Loucy (cell line): ENCODE measurements at regions not wholly inside any gene's neighbourhood (a gene's known extent, or its start where the extent isn't known, plus 50 kb on each side); places are given as distances from the start of the nearest gene placed in this dataset.

Source experiments
- H2AFZ ChIP-seq: fragments of 200-600 bp; sonication (generic); 2 replicates; pipeline ENCODE4 v1.6.0; 2016; ENCODE audit warnings: antibody characterized with exemption, mild to moderate bottlenecking, low read length, moderate library complexity
- H3F3A ChIP-seq: fragments of 200-600 bp; 2 replicates; pipeline ENCODE4 v1.6.0; 2016; ENCODE audit warnings: antibody characterized with exemption, low read depth, mild to moderate bottlenecking
- H3K27me3 ChIP-seq: fragments of 200-600 bp; sonication (generic); 2 replicates; pipeline ENCODE4 v1.6.1; 2014; ENCODE audit warnings: low read length, mild to moderate bottlenecking; ENCODE audit not compliant: insufficient read depth, poor library complexity, severe bottlenecking
- H3K36me3 ChIP-seq: fragments of 200-600 bp; sonication (generic); 2 replicates; pipeline ENCODE4 v1.6.1; 2016; ENCODE audit warnings: low read length; ENCODE audit not compliant: insufficient read depth
- H3K4me1 ChIP-seq: fragments of 200-600 bp; sonication (generic); 2 replicates; pipeline ENCODE4 v1.5.1; 2014; ENCODE audit warnings: low read length, mild to moderate bottlenecking; ENCODE audit not compliant: insufficient read depth, poor library complexity, severe bottlenecking
- H3K4me2 ChIP-seq: fragments of 200-600 bp; sonication (generic); 2 replicates; pipeline ENCODE4 v1.6.0; 2014; ENCODE audit warnings: antibody characterized with exemption, low read length, low read depth, mild to moderate bottlenecking; ENCODE audit not compliant: poor library complexity, severe bottlenecking
- H3K4me3 ChIP-seq: fragments of 200-600 bp; sonication (generic); 2 replicates; pipeline ENCODE4 v1.5.1; 2014; ENCODE audit warnings: low read length, mild to moderate bottlenecking, mixed read lengths; ENCODE audit not compliant: poor library complexity, severe bottlenecking
- H3K79me2 ChIP-seq: fragments of 200-600 bp; sonication (generic); 2 replicates; pipeline ENCODE4 v1.6.1; 2014; ENCODE audit warnings: low read length; ENCODE audit not compliant: insufficient read depth
- H3K9ac ChIP-seq: fragments of 200-600 bp; sonication (generic); 2 replicates; pipeline ENCODE4 v1.6.0; 2014; ENCODE audit warnings: mild to moderate bottlenecking, low read depth, low read length, moderate library complexity; ENCODE audit not compliant: poor library complexity, severe bottlenecking
- H3K9me2 ChIP-seq: fragments of 200-600 bp; sonication (generic); replicated peaks from 2 replicates; pipeline ENCODE4 v1.6.1; 2016; ENCODE audit warnings: low read depth, low read length, mixed read lengths
- H3K9me3 ChIP-seq: fragments of 200-600 bp; sonication (generic); 2 replicates; pipeline ENCODE4 v1.6.1; 2014; ENCODE audit warnings: mild to moderate bottlenecking, antibody characterized with exemption, low read length, low read depth; ENCODE audit not compliant: insufficient read depth
- H4K20me1 ChIP-seq: fragments of 200-600 bp; sonication (generic); 2 replicates; pipeline ENCODE4 v1.6.0; 2014; ENCODE audit warnings: antibody characterized with exemption, low read length, mild to moderate bottlenecking; ENCODE audit not compliant: insufficient read depth, poor library complexity, severe bottlenecking
- EZH2phosphoT487 ChIP-seq: fragments of 200-600 bp; IDR thresholded peaks from 2 replicates; pipeline ENCODE4 v1.6.1; 2018; ENCODE audit warnings: antibody characterized with exemption, mild to moderate bottlenecking, moderate library complexity, borderline replicate concordance
- TF ChIP-seq, protein P1 (sequence below): fragments of 200-600 bp; sonication (generic); conservative IDR thresholded peaks from 2 replicates; pipeline ENCODE4 v1.5.1; 2014; ENCODE audit warnings: mild to moderate bottlenecking, antibody characterized with exemption, low read length

GRCh38 chr5:165863239-165863638, 2357.8 kb downstream of the MAT2B start:
- peaks cover 18% of the 10 kb centered on the region for H3K4me1 ChIP-seq
- H3K79me2 ChIP-seq = no peaks in the 10 kb centered on the region
- no peaks in the 10 kb centered on the region for H3K27me3 ChIP-seq
- TF ChIP-seq, protein P1, sequence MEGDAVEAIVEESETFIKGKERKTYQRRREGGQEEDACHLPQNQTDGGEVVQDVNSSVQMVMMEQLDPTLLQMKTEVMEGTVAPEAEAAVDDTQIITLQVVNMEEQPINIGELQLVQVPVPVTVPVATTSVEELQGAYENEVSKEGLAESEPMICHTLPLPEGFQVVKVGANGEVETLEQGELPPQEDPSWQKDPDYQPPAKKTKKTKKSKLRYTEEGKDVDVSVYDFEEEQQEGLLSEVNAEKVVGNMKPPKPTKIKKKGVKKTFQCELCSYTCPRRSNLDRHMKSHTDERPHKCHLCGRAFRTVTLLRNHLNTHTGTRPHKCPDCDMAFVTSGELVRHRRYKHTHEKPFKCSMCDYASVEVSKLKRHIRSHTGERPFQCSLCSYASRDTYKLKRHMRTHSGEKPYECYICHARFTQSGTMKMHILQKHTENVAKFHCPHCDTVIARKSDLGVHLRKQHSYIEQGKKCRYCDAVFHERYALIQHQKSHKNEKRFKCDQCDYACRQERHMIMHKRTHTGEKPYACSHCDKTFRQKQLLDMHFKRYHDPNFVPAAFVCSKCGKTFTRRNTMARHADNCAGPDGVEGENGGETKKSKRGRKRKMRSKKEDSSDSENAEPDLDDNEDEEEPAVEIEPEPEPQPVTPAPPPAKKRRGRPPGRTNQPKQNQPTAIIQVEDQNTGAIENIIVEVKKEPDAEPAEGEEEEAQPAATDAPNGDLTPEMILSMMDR = no peak
- TF ChIP-seq EZH2phosphoT487 = no peak
- no peak overlapping the region for H3K4me2 ChIP-seq
- no peaks in the 10 kb centered on the region for H3K9me3 ChIP-seq
- no peaks in the 10 kb centered on the region for H3K9me2 ChIP-seq
- no peak overlapping the region for H3K9ac ChIP-seq
- H3K36me3 ChIP-seq = no peaks in the 10 kb centered on the region
- no peak overlapping the region for H3K4me3 ChIP-seq
- no peaks in the 10 kb centered on the region for H4K20me1 ChIP-seq
- no peak overlapping the region for H2AFZ ChIP-seq
- H3F3A ChIP-seq = no peaks in the 10 kb centered on the region

DNA sequence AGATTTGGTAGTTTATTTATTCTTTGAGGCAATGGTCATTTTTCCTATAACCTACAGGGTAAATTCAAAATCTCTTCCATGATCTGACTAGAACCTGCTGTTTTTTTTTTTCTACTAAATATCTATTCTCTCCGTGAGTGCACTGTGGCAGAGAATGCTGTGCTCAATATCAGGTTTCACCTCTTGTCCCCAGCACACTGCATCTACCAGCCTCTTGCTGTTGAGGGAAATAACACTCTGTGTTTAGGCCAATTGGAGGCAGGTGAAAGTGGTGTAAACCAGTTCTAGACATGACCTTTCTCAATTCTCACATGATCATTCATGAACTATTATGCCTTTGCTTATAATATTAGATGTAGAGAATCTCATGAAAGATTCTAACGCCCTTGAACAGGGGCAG, 2365.9 kb downstream of the MAT2B start:
- no peak overlapping the region for H3K4me3 ChIP-seq
- no peak overlapping the region for H3K9ac ChIP-seq
- H4K20me1 ChIP-seq = no peaks in the 10 kb centered on the region
- H3K4me2 ChIP-seq = no peak overlapping the region
- H2AFZ ChIP-seq = no peak overlapping the region
- no peaks in the 10 kb centered on the region for H3K36me3 ChIP-seq
- no peaks in the 10 kb centered on the region for H3K27me3 ChIP-seq
- no peaks in the 10 kb centered on the region for H3K79me2 ChIP-seq
- H3F3A ChIP-seq = no peaks in the 10 kb centered on the region
- H3K9me2 ChIP-seq = no peaks in the 10 kb centered on the region
- H3K9me3 ChIP-seq = no peaks in the 10 kb centered on the region
- TF ChIP-seq EZH2phosphoT487 = no peak
- TF ChIP-seq, protein P1 = no peak
- peaks cover 5% of the 10 kb centered on the region for H3K4me1 ChIP-seq

- Histone ChIP-seq H3K4me3 (no peak overlapping the region), H3K79me2 (no peaks in the 10 kb centered on the region), H3F3A (no peaks in the 10 kb centered on the region), H3K9me3 (no peaks in the 10 kb centered on the region), H3K4me1 (peaks cover 13% of the 10 kb centered on the region), H3K36me3 (no peaks in the 10 kb centered on the region), H3K9me2 (no peaks in the 10 kb centered on the region), H4K20me1 (no peaks in the 10 kb centered on the region), H3K9ac (no peak overlapping the region), H3K4me2 (no peak overlapping the region), H3K27me3 (no peaks in the 10 kb centered on the region), H2AFZ (no peak overlapping the region)
- TF ChIP-seq, protein P1 = no peak
- no peak for TF ChIP-seq EZH2phosphoT487
Measured at GRCh38 chr5:165874851-165875250, 2369.4 kb downstream of the MAT2B start.
